Head of caudate nucleus (tissue), 42 donors: ENCODE measurements at regions not wholly inside any gene's neighbourhood (a gene's known extent, or its start where the extent isn't known, plus 50 kb on each side); places are given as distances from the start of the nearest gene placed in this dataset.

Source experiments
- DNase-seq, 42 donors: peaks; one replicate each; pipeline versions ENCODE4 v3.0.0 to v3.0.0-alpha.2; 2020 to 2021; ENCODE audit warnings: mixed read lengths in 7 of 42
- intact Hi-C: fragments of 100-400 bp; cut with DNase I; formaldehyde crosslinking; loops from one replicate; pipeline ENCODE4 v1.15.0; 2022

GRCh38 chr12:76259660-76260389, 88.4 kb downstream of the BBS10 start:
- DNase-seq: no peak
- intact Hi-C loops: no loop called here

GRCh38 chr12:76259106-76259505, 89.1 kb downstream of the BBS10 start:
- no peak for DNase-seq
- intact Hi-C loops: no loop called here

GRCh38 chr12:76256904-76257303, 91.3 kb downstream of the BBS10 start:
- DNase-seq: no peak
- intact Hi-C loops: no loop called here

GRCh38 chr12:76256321-76256720, 91.9 kb downstream of the BBS10 start:
- peak in 4 of 42 donors; percentile 12 to 49 (median 24) for DNase-seq
- intact Hi-C loops: no loop called here

GRCh38 chr12:76255692-76256091, 92.5 kb downstream of the BBS10 start:
- intact Hi-C loops: no loop called here
- DNase-seq: no peak

GRCh38 chr12:76255281-76255680, 92.9 kb downstream of the BBS10 start:
- no peak for DNase-seq
- intact Hi-C loops: no loop called here

GRCh38 chr12:76252031-76252430, 96.2 kb downstream of the BBS10 start:
- intact Hi-C loops: no loop called here
- DNase-seq: no peak

GRCh38 chr12:76250256-76250655, 98.0 kb downstream of the BBS10 start:
- DNase-seq: peak in 2 of 42 donors; percentile 24 to 34
- intact Hi-C loops: no loop called here

GRCh38 chr12:76249501-76249900, 98.7 kb downstream of the BBS10 start:
- DNase-seq: no peak
- intact Hi-C loops: no loop called here

GRCh38 chr12:76247992-76248391, 100.2 kb downstream of the BBS10 start:
- DNase-seq: no peak
- intact Hi-C loops: no loop called here

GRCh38 chr12:76247026-76247646, 101.1 kb downstream of the BBS10 start:
- intact Hi-C loops: no loop called here
- DNase-seq: no peak

- no peak for DNase-seq
- intact Hi-C loops: no loop called here
Observed at GRCh38 chr12:76246611-76247010, 101.6 kb downstream of the BBS10 start.

- intact Hi-C loops: no loop called here
- no peak for DNase-seq
Observed at GRCh38 chr12:76244300-76244699, 103.9 kb downstream of the BBS10 start.

GRCh38 chr12:76242813-76243550, 105.2 kb downstream of the BBS10 start:
- no peak for DNase-seq

GRCh38 chr12:76241371-76241770, 106.8 kb downstream of the BBS10 start:
- intact Hi-C loops: no loop called here

More at GRCh38 chr12:76242813-76243550, 105.2 kb downstream of the BBS10 start:
- intact Hi-C loops: no loop called here

GRCh38 chr12:76240281-76240680, 107.9 kb downstream of the BBS10 start:
- no peak for DNase-seq
- intact Hi-C loops: no loop called here

More at GRCh38 chr12:76241371-76241770, 106.8 kb downstream of the BBS10 start:
- no peak for DNase-seq

- intact Hi-C loops: no loop called here
- no peak for DNase-seq
Observed at GRCh38 chr12:76238688-76239087, 109.5 kb downstream of the BBS10 start.

GRCh38 chr12:76237086-76237701, 111.0 kb downstream of the BBS10 start:
- no peak for DNase-seq
- intact Hi-C loops: no loop called here

- intact Hi-C loops: no loop called here
- DNase-seq: no peak
Observed at GRCh38 chr12:76236640-76237039, 111.6 kb downstream of the BBS10 start.

GRCh38 chr12:76234741-76235140, 113.5 kb downstream of the BBS10 start:
- intact Hi-C loops: no loop called here
- no peak for DNase-seq
